ENCODE measurements at regions not wholly inside any gene's neighbourhood (a gene's known extent, or its start where the extent isn't known, plus 50 kb on each side); places are given as distances from the start of the nearest gene placed in this dataset.

GRCh38 chr6:84390851-84391250, 163.4 kb upstream of the CEP162 start:
- no peak for DNase-seq (ENCODE audit: low read depth)
- H3K4me3 ChIP-seq (ENCODE audit: low read depth, low read length), result no peak overlapping the region
- CTCF ChIA-PET, result no interaction called here
- H3K27me3 ChIP-seq (ENCODE audit: control insufficient read depth, insufficient read depth, low read length), result peaks cover 2% of the 10 kb centered on the region; the same call in 1 of the 2 replicates
- POLR2A ChIA-PET, result no interaction called here
- H3K36me3 ChIP-seq (ENCODE audit: control insufficient read depth, insufficient read depth, low read length), result no peaks in the 10 kb centered on the region
- TF ChIP-seq CTCF (IDR thresholded peaks at IDR 0.05; ENCODE audit: insufficient read depth, low read depth, low read length), result no peak

- Histone ChIP-seq H3K4me3 (ENCODE audit: low read depth, low read length) (no peak overlapping the region), H3K36me3 (ENCODE audit: control insufficient read depth, insufficient read depth, low read length) (no peaks in the 10 kb centered on the region), H3K27me3 (ENCODE audit: control insufficient read depth, insufficient read depth, low read length) (peaks cover 2% of the 10 kb centered on the region; the same call in 1 of the 2 replicates)
- ChIA-PET CTCF (no interaction called here), POLR2A (no interaction called here)
- DNase-seq (ENCODE audit: low read depth), result no peak
- TF ChIP-seq CTCF (IDR thresholded peaks at IDR 0.05; ENCODE audit: insufficient read depth, low read depth, low read length), result no peak
These were observed 162.9 kb upstream of the CEP162 start for GRCh38 chr6:84390334-84390733.

- Histone ChIP-seq H3K27me3 (ENCODE audit: control insufficient read depth, insufficient read depth, low read length) (no peaks in the 10 kb centered on the region; the same call in 1 of the 2 replicates), H3K4me3 (ENCODE audit: low read depth, low read length) (no peak overlapping the region), H3K36me3 (ENCODE audit: control insufficient read depth, insufficient read depth, low read length) (no peaks in the 10 kb centered on the region)
- ChIA-PET CTCF (no interaction called here), POLR2A (no interaction called here)
- TF ChIP-seq CTCF (IDR thresholded peaks at IDR 0.05; ENCODE audit: insufficient read depth, low read depth, low read length), result no peak
- no peak for DNase-seq (ENCODE audit: low read depth)
These were observed 151.7 kb upstream of the CEP162 start for GRCh38 chr6:84379142-84379541.

- no peaks in the 10 kb centered on the region for H3K27me3 ChIP-seq (ENCODE audit: control insufficient read depth, insufficient read depth, low read length)
- no peaks in the 10 kb centered on the region for H3K36me3 ChIP-seq (ENCODE audit: control insufficient read depth, insufficient read depth, low read length)
- TF ChIP-seq CTCF (IDR thresholded peaks at IDR 0.05; ENCODE audit: insufficient read depth, low read depth, low read length), result no peak
- no peak overlapping the region for H3K4me3 ChIP-seq (ENCODE audit: low read depth, low read length)
- ChIA-PET CTCF (no interaction called here), POLR2A (no interaction called here)
- no peak for DNase-seq (ENCODE audit: low read depth)
These were observed 144.8 kb upstream of the CEP162 start for GRCh38 chr6:84372290-84372689.

GRCh38 chr6:84371681-84372080, 144.2 kb upstream of the CEP162 start:
- POLR2A ChIA-PET, result no interaction called here
- no peak for DNase-seq (ENCODE audit: low read depth)
- H3K4me3 ChIP-seq (ENCODE audit: low read depth, low read length), result no peak overlapping the region
- TF ChIP-seq CTCF (IDR thresholded peaks at IDR 0.05; ENCODE audit: insufficient read depth, low read depth, low read length), result no peak
- H3K36me3 ChIP-seq (ENCODE audit: control insufficient read depth, insufficient read depth, low read length), result no peaks in the 10 kb centered on the region
- CTCF ChIA-PET, result no interaction called here
- H3K27me3 ChIP-seq (ENCODE audit: control insufficient read depth, insufficient read depth, low read length), result no peaks in the 10 kb centered on the region

Measured in BJ (cell line).